Stimulated activated CD4-positive, alpha-beta T cell treated with anti-CD3 and anti-CD28 coated beads, Interleukin-12 subunit alpha, Interleukin-12 subunit beta, amount 100 ng/mL, for 4 hours (primary cell): ENCODE measurements at regions not wholly inside any gene's neighbourhood (a gene's known extent, or its start where the extent isn't known, plus 50 kb on each side); places are given as distances from the start of the nearest gene placed in this dataset.
"Not testable (repeated sequence)": the region's sequence is repeated elsewhere in the genome, so short reads cannot be mapped to it uniquely, and the experiment has no call there.

ENCODE experiments used
- DNase-seq: peaks from one replicate; pipeline ENCODE4 v3.0.0-alpha.2; 2020

- DNase-seq: no peak
Observed at GRCh38 chr21:16187603-16188301, 458.0 kb downstream of the USP25 start.

GRCh38 chr21:16192902-16193301 lies 463.1 kb downstream of the USP25 start:
- DNase-seq: no peak

- DNase-seq: no peak
Observed at GRCh38 chr21:16193496-16194094, 463.8 kb downstream of the USP25 start.

DNA sequence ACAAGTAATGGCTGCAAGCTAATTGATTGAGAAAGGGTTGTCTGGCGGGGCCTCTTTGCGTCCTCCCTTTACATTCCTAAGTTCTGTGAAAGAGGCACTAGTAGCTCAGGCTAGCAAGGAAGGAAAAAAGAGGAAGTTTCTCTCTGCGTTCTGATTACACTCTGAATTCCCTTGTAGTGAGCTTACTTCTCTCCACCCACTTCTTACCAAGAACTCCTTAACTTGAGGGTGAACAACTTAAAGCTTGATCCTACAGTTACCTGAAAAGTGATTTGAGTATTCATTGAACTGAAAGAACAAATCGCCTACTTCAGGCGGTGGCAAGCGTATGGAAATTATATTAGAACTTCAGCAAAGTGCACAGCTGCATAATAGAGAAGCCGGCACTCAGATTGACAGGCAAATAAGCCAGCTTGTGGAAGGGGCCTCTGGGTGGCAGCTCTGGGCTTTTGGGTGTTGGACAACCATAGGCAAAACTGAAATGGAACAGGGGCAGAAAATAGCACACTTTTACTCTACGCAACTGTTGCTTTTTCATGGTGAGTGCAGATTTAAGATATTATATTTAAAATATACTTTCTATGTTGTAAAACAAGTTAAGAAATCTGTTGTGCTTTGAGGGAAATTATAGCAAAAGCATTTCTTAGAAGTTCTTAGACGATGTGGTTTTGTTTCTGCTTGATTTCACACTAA lies 464.5 kb downstream of the USP25 start:
- DNase-seq: no peak

- no peak for DNase-seq
Observed at GRCh38 chr21:16194788-16195537, 465.2 kb downstream of the USP25 start.

DNA sequence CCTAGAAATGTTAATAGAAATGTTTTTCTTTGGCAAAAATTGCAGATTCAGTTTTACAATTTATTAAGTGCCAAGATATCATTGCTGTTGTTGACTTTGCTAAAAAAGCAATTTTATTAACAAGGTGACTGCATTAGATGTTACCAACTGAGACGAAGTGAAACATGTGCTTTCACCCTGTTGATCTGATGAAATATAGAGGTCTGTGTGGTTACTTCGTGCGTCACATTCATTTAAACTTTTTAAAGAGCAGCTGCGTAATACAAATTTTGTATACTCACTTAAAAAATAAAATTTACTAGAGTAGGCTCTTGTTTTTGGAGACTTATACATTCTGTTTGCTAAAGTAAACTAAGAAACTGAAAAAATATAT lies 465.7 kb downstream of the USP25 start:
- no peak for DNase-seq

DNA sequence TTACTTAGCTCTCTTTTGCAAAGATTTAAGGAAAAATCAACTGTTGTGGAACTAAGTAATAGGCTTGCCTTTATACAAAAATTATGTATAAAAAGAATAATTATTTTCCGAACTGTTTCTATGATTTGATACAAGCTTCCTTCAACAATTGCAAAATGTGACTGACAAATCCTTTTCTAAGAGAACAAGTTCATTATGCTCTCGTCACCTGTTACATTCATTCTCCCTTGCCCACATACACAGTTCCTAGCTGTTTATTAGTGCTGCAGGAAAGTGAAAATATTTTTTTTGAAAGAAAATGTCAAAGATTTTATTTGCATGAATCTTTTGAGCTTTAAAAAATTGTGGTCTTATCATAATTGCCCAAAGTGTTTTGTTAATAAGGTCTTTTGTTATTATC lies 466.2 kb downstream of the USP25 start:
- no peak for DNase-seq

- no peak for DNase-seq
Observed at GRCh38 chr21:16198546-16198945, 468.8 kb downstream of the USP25 start.

DNA sequence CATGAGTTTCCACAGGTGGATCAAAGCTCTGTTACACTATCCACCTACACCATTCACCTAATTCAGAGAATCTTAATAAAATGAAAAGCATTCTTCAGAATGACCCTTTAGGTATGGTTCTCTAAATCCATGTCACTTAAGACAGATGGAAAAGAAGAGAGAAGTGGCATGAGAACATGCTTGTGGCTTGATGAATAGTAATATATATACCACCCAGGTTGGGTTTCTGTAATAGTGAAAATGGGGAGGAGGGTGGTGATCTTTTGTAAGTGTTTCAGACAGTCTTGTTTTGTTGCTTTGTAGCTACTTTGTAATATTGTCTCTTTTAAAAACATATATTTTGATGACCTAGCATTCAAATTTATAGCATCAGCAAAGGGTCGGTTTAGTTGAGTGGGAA lies 469.8 kb downstream of the USP25 start:
- DNase-seq: no peak

- DNase-seq: no peak
Observed at GRCh38 chr21:16201718-16202117, 471.9 kb downstream of the USP25 start.

GRCh38 chr21:16205527-16205926 lies 475.7 kb downstream of the USP25 start:
- no peak for DNase-seq

- no peak for DNase-seq
Observed at GRCh38 chr21:16211339-16212303, 481.8 kb downstream of the USP25 start.

- no peak for DNase-seq
Observed at GRCh38 chr21:16213518-16213917, 483.7 kb downstream of the USP25 start.

- no peak for DNase-seq
Observed at GRCh38 chr21:16215193-16215592, 485.4 kb downstream of the USP25 start.

- no peak for DNase-seq
Observed at GRCh38 chr21:16215663-16216183, 485.9 kb downstream of the USP25 start.

GRCh38 chr21:16216288-16216962 lies 486.6 kb downstream of the USP25 start:
- DNase-seq: no peak

- no peak for DNase-seq
Observed at GRCh38 chr21:16218682-16219343, 489.0 kb downstream of the USP25 start.

- DNase-seq: not testable (repeated sequence)
Observed at GRCh38 chr21:16224756-16225155, 495.0 kb downstream of the USP25 start.

GRCh38 chr21:16239659-16240265 lies 510.0 kb downstream of the USP25 start:
- no peak for DNase-seq

DNA sequence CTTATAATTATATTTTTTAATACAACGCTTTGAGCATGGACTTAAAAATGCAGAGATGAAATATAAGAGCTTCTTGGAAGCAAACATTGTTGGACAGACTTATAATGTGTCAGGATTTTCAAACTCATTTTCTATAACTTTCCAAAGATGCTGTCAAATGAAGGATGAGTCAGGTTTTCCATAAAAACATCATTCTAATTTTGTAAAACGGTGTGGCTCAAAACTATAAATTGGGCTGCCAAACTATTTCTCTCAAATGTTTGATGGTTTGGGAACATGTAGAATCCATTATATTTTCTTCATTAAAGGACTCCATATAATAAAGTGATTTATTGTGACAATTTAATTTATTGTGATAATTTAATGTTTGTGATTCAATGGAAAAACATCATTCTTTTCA lies 511.2 kb downstream of the USP25 start:
- no peak for DNase-seq
